T-cell (primary cell): ENCODE measurements at regions not wholly inside any gene's neighbourhood (a gene's known extent, or its start where the extent isn't known, plus 50 kb on each side); places are given as distances from the start of the nearest gene placed in this dataset.

Source experiments
- ATAC-seq, 4 experiments: fragments of 200-7000 bp in 3 of 4; fragments of 150-1000 bp in 1 of 4; cut with Tn5 transposase; replicated peaks in 1 of 4; 1 replicate in 3 of 4; 2 replicates in 1 of 4; pipeline ENCODE4 v1.10.0; 2021; ENCODE audit warnings: moderate library complexity in 3 of 4, mild to moderate bottlenecking in 2 of 4, moderate number of reproducible peaks in 1 of 4
- CTCF ChIA-PET, 2 donors: fragments of 300-600 bp; sonication (Branson Sonifier 250); formaldehyde crosslinking; loops; one replicate each; lab custom pipeline; 2022; ENCODE audit warnings: antibody characterized with exemption in 2 of 2; lab: Charles Lee
- POLR2A ChIA-PET, 2 donors: fragments of 300-600 bp; sonication (Branson Sonifier 250); formaldehyde crosslinking; loops; one replicate each; lab custom pipeline; 2022; ENCODE audit warnings: antibody characterized with exemption in 2 of 2; lab: Charles Lee
- DNase-seq, 35 experiments: peaks; one replicate each; pipeline versions ENCODE4 v3.0.0 to v3.0.0-alpha.2; 2013 to 2023
- H3K27ac ChIP-seq: one replicate; pipeline ENCODE4 v1.5.1; 2013; ENCODE audit warnings: low read length
- H3K27me3 ChIP-seq, 2 experiments: replicated peaks in 1 of 2; 1 replicate in 1 of 2; 2 replicates in 1 of 2; pipeline versions ENCODE4 v1.6.1 to v1.7.0; 2013; ENCODE audit warnings: low read length in 1 of 2, mixed read lengths in 1 of 2; ENCODE audit not compliant: control insufficient read depth in 2 of 2, insufficient read depth in 2 of 2; ENCODE audit errors: extremely low read depth in 1 of 2
- H3K36me3 ChIP-seq, 2 donors: 1 replicate in 1 of 2; 2 replicates in 1 of 2; pipeline versions ENCODE4 v1.6.1 to v1.7.0; 2013; ENCODE audit warnings: low read length in 1 of 2; ENCODE audit not compliant: control insufficient read depth in 2 of 2, insufficient read depth in 1 of 2; ENCODE audit errors: extremely low read depth in 1 of 2
- H3K4me1 ChIP-seq, 2 experiments: 1 replicate in 1 of 2; 2 replicates in 1 of 2; pipeline versions ENCODE4 v1.6.1 to v1.7.0; 2013; ENCODE audit warnings: low read length in 2 of 2, mixed read lengths in 1 of 2; ENCODE audit not compliant: insufficient read depth in 2 of 2, control insufficient read depth in 1 of 2; ENCODE audit errors: extremely low read depth in 1 of 2
- H3K4me3 ChIP-seq, 2 donors: 1 replicate in 1 of 2; 2 replicates in 1 of 2; pipeline versions ENCODE4 v1.5.1 to v1.7.0; 2013; ENCODE audit warnings: mild to moderate bottlenecking in 2 of 2, low read length in 1 of 2, moderate library complexity in 1 of 2; ENCODE audit not compliant: control insufficient read depth in 1 of 2; ENCODE audit errors: extremely low read depth in 1 of 2
- H3K9me3 ChIP-seq: 2 replicates; pipeline ENCODE4 v1.7.0; 2013
- H3K27ac Mint-ChIP-seq, 2 donors: one replicate each; pipeline ENCODE4 v1.8.0; 2020 to 2021; ENCODE audit warnings: mild to moderate bottlenecking in 2 of 2, mixed read lengths in 2 of 2
- H3K27me3 Mint-ChIP-seq, 2 donors: one replicate each; pipeline ENCODE4 v1.8.0; 2021 to 2022; ENCODE audit warnings: mixed read lengths in 2 of 2
- H3K36me3 Mint-ChIP-seq: one replicate; pipeline ENCODE4 v1.8.0; 2021; ENCODE audit warnings: mixed read lengths
- H3K4me1 Mint-ChIP-seq, 3 donors: one replicate each; pipeline ENCODE4 v1.8.0; 2020 to 2022; ENCODE audit warnings: mixed read lengths in 3 of 3, mild to moderate bottlenecking in 1 of 3
- H3K4me3 Mint-ChIP-seq, 3 donors: one replicate each; pipeline ENCODE4 v1.8.0; 2020 to 2022; ENCODE audit warnings: mild to moderate bottlenecking in 3 of 3, mixed read lengths in 3 of 3, moderate library complexity in 3 of 3
- H3K9me3 Mint-ChIP-seq, 3 donors: one replicate each; pipeline ENCODE4 v1.8.0; 2020 to 2022; ENCODE audit warnings: mixed read lengths in 3 of 3
- WGBS: methylation state at CpG from one replicate; pipeline ENCODE4 v1.1.5; 2013; ENCODE audit warnings: missing lambda C conversion rate; ENCODE audit not compliant: insufficient coverage; 5-methylcytosine and 5-hydroxymethylcytosine counted together

- Mint-ChIP-seq H3K4me3 (no peak overlapping the region), H3K9me3 (peaks cover 0 to 4% (median 0%) of the 10 kb centered on the region in 3 donors), H3K27me3 (peaks cover 0 to 2% of the 10 kb centered on the region in 2 donors), H3K27ac (no peak overlapping the region), H3K4me1 (no peaks in the 10 kb centered on the region), H3K36me3 (no peaks in the 10 kb centered on the region)
- no peaks in the 10 kb centered on the region for H3K36me3 ChIP-seq
- DNase-seq = no peak
- no peak for ATAC-seq
- H3K4me3 ChIP-seq = no peak overlapping the region
- no peaks in the 10 kb centered on the region for H3K4me1 ChIP-seq
- no peaks in the 10 kb centered on the region for H3K9me3 ChIP-seq
- H3K27ac ChIP-seq = no peak overlapping the region
- 90% methylated on average over 2 of the region's 3 CpGs for WGBS
- POLR2A ChIA-PET = no interaction called here
- CTCF ChIA-PET = no interaction called here
- no peaks in the 10 kb centered on the region for H3K27me3 ChIP-seq
Observed at GRCh38 chr7:23972057-23972456, 262.0 kb downstream of the STK31 start.

GRCh38 chr7:23973264-23973663 is 263.2 kb downstream of the STK31 start:
- Mint-ChIP-seq H3K4me3 (no peak overlapping the region), H3K27ac (no peak overlapping the region), H3K4me1 (no peaks in the 10 kb centered on the region), H3K27me3 (no peaks in the 10 kb centered on the region), H3K9me3 (peaks cover 0 to 4% (median 0%) of the 10 kb centered on the region in 3 donors), H3K36me3 (no peaks in the 10 kb centered on the region)
- ATAC-seq (no peak), DNase-seq (no peak)
- WGBS = no CpG with 5 or more reads among the region's 3 CpGs
- Histone ChIP-seq H3K4me1 (no peaks in the 10 kb centered on the region), H3K36me3 (no peaks in the 10 kb centered on the region), H3K9me3 (no peaks in the 10 kb centered on the region), H3K4me3 (no peak overlapping the region), H3K27ac (no peak overlapping the region), H3K27me3 (no peaks in the 10 kb centered on the region)
- POLR2A ChIA-PET = no interaction called here
- CTCF ChIA-PET = no interaction called here

- Histone ChIP-seq H3K4me3 (no peak overlapping the region), H3K36me3 (no peaks in the 10 kb centered on the region), H3K4me1 (no peaks in the 10 kb centered on the region), H3K9me3 (no peaks in the 10 kb centered on the region), H3K27me3 (peaks cover 0 to 17% of the 10 kb centered on the region in 2 experiments), H3K27ac (no peak overlapping the region)
- H3K27me3 Mint-ChIP-seq = peaks cover 5 to 23% of the 10 kb centered on the region in 2 donors
- no peak for DNase-seq
- no peak for ATAC-seq
- ChIA-PET CTCF (no interaction called here), POLR2A (no interaction called here)
- no peaks in the 10 kb centered on the region for H3K36me3 Mint-ChIP-seq
- peaks cover 9 to 15% (median 10%) of the 10 kb centered on the region in 3 donors for H3K9me3 Mint-ChIP-seq
- no peak overlapping the region for H3K4me3 Mint-ChIP-seq
- H3K4me1 Mint-ChIP-seq = no peaks in the 10 kb centered on the region
- H3K27ac Mint-ChIP-seq = no peak overlapping the region
Observed at GRCh38 chr7:23980081-23980480, 270.1 kb downstream of the STK31 start.

DNA sequence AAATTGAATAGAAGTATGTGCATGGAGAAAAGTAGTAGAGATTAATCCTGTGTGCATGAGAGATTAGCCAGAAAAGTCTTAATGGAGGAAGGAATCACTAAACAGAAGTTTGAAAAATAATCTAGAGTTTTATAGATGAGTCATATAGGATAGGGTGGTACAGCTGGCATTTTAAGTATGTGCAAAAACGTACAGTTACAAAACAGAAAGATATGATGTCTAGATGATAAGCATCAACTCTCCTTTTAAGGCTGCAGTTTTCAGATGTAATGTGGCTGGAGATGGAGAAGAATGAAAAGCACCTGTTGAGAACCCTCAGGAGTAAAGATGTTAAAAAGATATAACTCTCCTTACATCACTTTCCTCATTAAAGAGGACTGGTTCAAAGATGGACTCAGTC is 271.3 kb downstream of the STK31 start:
- H3K36me3 ChIP-seq = no peaks in the 10 kb centered on the region

DNA sequence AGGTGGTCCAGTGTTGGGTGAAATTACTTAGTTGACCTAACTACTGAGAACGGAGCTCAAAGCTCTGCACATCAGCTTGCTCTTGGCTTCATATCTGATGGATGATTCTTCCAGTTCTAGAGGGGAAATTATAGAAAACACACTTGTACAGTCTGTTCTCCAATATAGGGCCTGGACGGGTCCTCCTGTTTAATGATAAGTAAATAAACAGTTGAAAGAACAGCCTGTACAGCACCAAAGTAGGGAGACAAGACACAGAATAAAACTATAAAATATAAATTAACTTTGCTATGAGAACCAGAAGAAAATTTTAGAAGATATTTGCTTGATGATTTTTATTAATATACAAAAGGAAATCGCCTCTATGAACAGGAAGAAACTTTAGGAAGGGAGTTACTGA is 271.7 kb downstream of the STK31 start:
- no CpG with 5 or more reads among the region's 3 CpGs for WGBS
- H3K4me3 Mint-ChIP-seq = no peak overlapping the region
- Histone ChIP-seq H3K4me3 (no peak overlapping the region), H3K4me1 (no peaks in the 10 kb centered on the region), H3K9me3 (no peaks in the 10 kb centered on the region), H3K27ac (no peak overlapping the region), H3K36me3 (no peaks in the 10 kb centered on the region), H3K27me3 (peaks cover 0 to 21% of the 10 kb centered on the region in 2 experiments)
- DNase-seq (no peak), ATAC-seq (no peak)
- H3K27me3 Mint-ChIP-seq = peaks cover 5 to 26% of the 10 kb centered on the region in 2 donors
- POLR2A ChIA-PET = no interaction called here
- peaks cover 9 to 11% (median 10%) of the 10 kb centered on the region in 3 donors for H3K9me3 Mint-ChIP-seq
- no peaks in the 10 kb centered on the region for H3K36me3 Mint-ChIP-seq
- no peak overlapping the region for H3K27ac Mint-ChIP-seq
- CTCF ChIA-PET = no interaction called here
- H3K4me1 Mint-ChIP-seq = no peaks in the 10 kb centered on the region

More for the DNA sequence above, 271.3 kb downstream of the STK31 start:
- no peak overlapping the region for H3K4me3 Mint-ChIP-seq
- no peak overlapping the region for H3K4me3 ChIP-seq
- no peak overlapping the region for H3K27ac Mint-ChIP-seq
- WGBS = no CpG with 5 or more reads among the region's 1 CpG
- POLR2A ChIA-PET = no interaction called here
- DNase-seq (no peak), ATAC-seq (no peak)
- H3K9me3 ChIP-seq = no peaks in the 10 kb centered on the region
- peaks cover 9 to 14% (median 10%) of the 10 kb centered on the region in 3 donors for H3K9me3 Mint-ChIP-seq
- H3K4me1 ChIP-seq = no peaks in the 10 kb centered on the region
- no peaks in the 10 kb centered on the region for H3K36me3 Mint-ChIP-seq
- no peak overlapping the region for H3K27ac ChIP-seq
- CTCF ChIA-PET = no interaction called here
- peaks cover 0 to 21% of the 10 kb centered on the region in 2 experiments for H3K27me3 ChIP-seq
- peaks cover 5 to 23% of the 10 kb centered on the region in 2 donors for H3K27me3 Mint-ChIP-seq
- H3K4me1 Mint-ChIP-seq = no peaks in the 10 kb centered on the region

DNA sequence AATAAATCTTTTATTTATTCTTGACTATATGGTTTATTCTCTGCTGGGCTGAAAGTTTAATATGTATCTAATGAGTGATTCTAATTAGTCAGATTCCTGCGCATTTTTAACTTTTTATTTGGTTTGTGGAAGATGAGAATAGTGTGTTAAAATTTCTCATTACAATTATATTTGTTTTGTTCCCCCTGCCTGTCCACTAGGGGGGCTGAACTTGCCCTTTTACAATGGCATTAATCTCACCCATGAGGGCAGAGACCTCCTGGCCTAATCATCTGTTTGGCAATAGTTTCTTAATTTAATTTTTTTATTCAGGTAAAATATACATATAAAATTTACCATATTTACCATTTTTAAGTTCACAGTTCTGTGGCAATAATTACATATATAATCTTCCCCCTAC is 278.5 kb upstream of the NPY start:
- Histone ChIP-seq H3K4me3 (no peak overlapping the region), H3K27ac (no peak overlapping the region), H3K36me3 (no peaks in the 10 kb centered on the region), H3K27me3 (no peaks in the 10 kb centered on the region), H3K4me1 (no peaks in the 10 kb centered on the region), H3K9me3 (no peaks in the 10 kb centered on the region)
- ChIA-PET POLR2A (no interaction called here), CTCF (no interaction called here)
- no peak for ATAC-seq
- peaks cover 13 to 21% of the 10 kb centered on the region in 2 donors for H3K27me3 Mint-ChIP-seq
- no CpG with 5 or more reads among the region's 1 CpG for WGBS
- no peak overlapping the region for H3K4me3 Mint-ChIP-seq
- DNase-seq = no peak
- H3K36me3 Mint-ChIP-seq = no peaks in the 10 kb centered on the region
- H3K27ac Mint-ChIP-seq = no peak overlapping the region
- peaks cover 0 to 3% (median 0%) of the 10 kb centered on the region in 3 donors for H3K9me3 Mint-ChIP-seq
- H3K4me1 Mint-ChIP-seq = no peaks in the 10 kb centered on the region

DNA sequence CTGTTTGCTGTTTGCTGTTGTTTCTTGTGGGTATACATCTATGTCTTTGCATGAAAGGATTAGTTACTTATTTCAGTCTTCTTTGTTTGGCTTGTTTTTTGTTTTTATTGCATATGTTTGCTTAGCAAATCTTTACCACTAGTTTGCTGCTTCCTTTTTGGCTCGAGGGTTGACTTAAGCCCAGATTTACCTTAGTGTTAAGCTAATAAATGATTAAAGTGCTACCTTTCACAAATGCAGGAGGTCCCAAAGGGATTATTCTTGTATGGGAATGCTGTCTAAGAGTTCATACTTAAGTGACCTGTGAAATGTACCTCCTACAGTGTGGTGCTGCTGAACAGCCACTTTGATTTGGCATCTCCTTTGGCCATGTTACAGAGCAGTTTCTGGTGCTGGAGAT is 273.5 kb upstream of the NPY start:
- no peaks in the 10 kb centered on the region for H3K27me3 ChIP-seq
- ChIA-PET POLR2A (no interaction called here), CTCF (no interaction called here)
- H3K4me1 ChIP-seq = no peaks in the 10 kb centered on the region
- Mint-ChIP-seq H3K27ac (no peak overlapping the region), H3K4me1 (no peaks in the 10 kb centered on the region), H3K9me3 (peaks cover 5 to 15% (median 5%) of the 10 kb centered on the region in 3 donors), H3K4me3 (no peak overlapping the region), H3K36me3 (no peaks in the 10 kb centered on the region), H3K27me3 (peaks cover 25 to 29% of the 10 kb centered on the region in 2 donors)
- no peak overlapping the region for H3K27ac ChIP-seq
- WGBS = no CpG with 5 or more reads among the region's 1 CpG
- no peak overlapping the region for H3K4me3 ChIP-seq
- ATAC-seq (no peak), DNase-seq (no peak)
- no peaks in the 10 kb centered on the region for H3K36me3 ChIP-seq
- no peaks in the 10 kb centered on the region for H3K9me3 ChIP-seq
